CD4-positive, alpha-beta memory T cell (primary cell): ENCODE measurements at regions not wholly inside any gene's neighbourhood (a gene's known extent, or its start where the extent isn't known, plus 50 kb on each side); places are given as distances from the start of the nearest gene placed in this dataset.

Source experiments
- CTCF ChIA-PET: fragments of 350-600 bp; sonication (Branson Sonifier 250); formaldehyde crosslinking; loops from one replicate; lab custom pipeline; 2021; ENCODE audit warnings: inconsistent platforms; ENCODE audit not compliant: partially characterized antibody; lab: Charles Lee
- POLR2A ChIA-PET: fragments of 350-600 bp; sonication (Branson Sonifier 250); formaldehyde crosslinking; loops from one replicate; lab custom pipeline; 2021; ENCODE audit not compliant: partially characterized antibody; lab: Charles Lee
- DNase-seq, 5 donors: peaks; one replicate each; pipeline versions ENCODE4 v3.0.0 to v3.0.0-alpha.2; 2020 to 2022; ENCODE audit warnings: mixed read lengths in 1 of 5
- H3K27ac ChIP-seq: one replicate; pipeline ENCODE4 v1.7.0; 2013; ENCODE audit warnings: low read depth, low read length
- H3K27me3 ChIP-seq: 2 replicates; pipeline ENCODE4 v1.7.0; 2013; ENCODE audit warnings: mild to moderate bottlenecking, low read length, moderate library complexity; ENCODE audit not compliant: insufficient read depth
- H3K36me3 ChIP-seq: 2 replicates; pipeline ENCODE4 v1.7.0; 2013; ENCODE audit warnings: mild to moderate bottlenecking, low read length, moderate library complexity; ENCODE audit not compliant: insufficient read depth
- H3K4me1 ChIP-seq: 2 replicates; pipeline ENCODE4 v1.7.0; 2013; ENCODE audit warnings: mild to moderate bottlenecking, low read length, moderate library complexity; ENCODE audit not compliant: insufficient read depth
- H3K4me3 ChIP-seq, 2 donors: one replicate each; pipeline ENCODE4 v1.7.0; 2013; ENCODE audit warnings: low read length in 2 of 2, mild to moderate bottlenecking in 1 of 2
- H3K9me3 ChIP-seq, 2 donors: one replicate each; pipeline ENCODE4 v1.7.0; 2013; ENCODE audit warnings: low read length in 2 of 2, control low read depth in 1 of 2; ENCODE audit not compliant: control insufficient read depth in 1 of 2
- H3K27ac Mint-ChIP-seq, 7 donors: one replicate each; pipeline ENCODE4 v1.8.0; 2020 to 2021; ENCODE audit warnings: mixed read lengths in 7 of 7, mild to moderate bottlenecking in 6 of 7, inconsistent platforms in 3 of 7, moderate library complexity in 3 of 7
- H3K27me3 Mint-ChIP-seq, 2 donors: one replicate each; pipeline ENCODE4 v1.8.0; 2020 to 2021; ENCODE audit warnings: mixed read lengths in 2 of 2
- H3K36me3 Mint-ChIP-seq, 2 donors: one replicate each; pipeline ENCODE4 v1.8.0; 2020 to 2021; ENCODE audit warnings: mixed read lengths in 2 of 2, inconsistent platforms in 1 of 2, mild to moderate bottlenecking in 1 of 2
- H3K4me1 Mint-ChIP-seq, 4 donors: one replicate each; pipeline ENCODE4 v1.8.0; 2020 to 2021; ENCODE audit warnings: mixed read lengths in 4 of 4, mild to moderate bottlenecking in 1 of 4
- H3K4me3 Mint-ChIP-seq, 8 donors: one replicate each; pipeline ENCODE4 v1.8.0; 2020 to 2021; ENCODE audit warnings: mixed read lengths in 8 of 8, mild to moderate bottlenecking in 7 of 8, moderate library complexity in 6 of 8, inconsistent platforms in 3 of 8
- H3K9me3 Mint-ChIP-seq, 8 donors: one replicate each; pipeline ENCODE4 v1.8.0; 2020 to 2021; ENCODE audit warnings: mixed read lengths in 8 of 8, mild to moderate bottlenecking in 5 of 8, inconsistent platforms in 3 of 8, moderate library complexity in 1 of 8
- intact Hi-C: fragments of 100-400 bp; cut with micrococcal nuclease; formaldehyde crosslinking; loops from one replicate; pipeline ENCODE4 v1.15.1; 2023

DNA sequence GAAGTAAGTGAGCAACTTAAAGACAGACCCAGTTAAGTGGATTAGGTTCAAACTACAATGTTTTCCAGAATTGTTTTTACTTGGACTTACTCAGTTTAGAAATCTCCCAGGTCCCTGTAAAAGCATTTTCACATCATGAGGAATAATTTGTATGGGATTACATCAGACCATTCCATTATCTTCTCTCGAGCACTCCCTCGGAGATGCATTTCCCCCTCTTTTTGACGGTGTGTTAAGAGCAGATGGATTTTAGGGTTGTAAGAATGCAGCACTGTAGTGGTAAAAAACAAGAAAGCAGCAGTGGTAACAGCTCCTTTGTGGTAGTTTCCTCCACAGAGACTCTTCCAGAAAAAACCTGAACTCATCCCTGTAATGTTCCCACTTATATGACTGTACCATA is 488.4 kb downstream of the BCAT1 start:
- Histone ChIP-seq H3K36me3 (no peaks in the 10 kb centered on the region), H3K9me3 (no peaks in the 10 kb centered on the region), H3K4me3 (no peak overlapping the region), H3K27me3 (no peaks in the 10 kb centered on the region), H3K4me1 (no peaks in the 10 kb centered on the region), H3K27ac (no peak overlapping the region)
- CTCF ChIA-PET: no interaction called here
- DNase-seq: no peak
- peaks cover 0 to 4% (median 0%) of the 10 kb centered on the region in 8 donors for H3K9me3 Mint-ChIP-seq
- intact Hi-C loops: no loop called here
- H3K4me1 Mint-ChIP-seq: no peaks in the 10 kb centered on the region
- POLR2A ChIA-PET: no interaction called here
- H3K4me3 Mint-ChIP-seq: no peak overlapping the region
- H3K27me3 Mint-ChIP-seq: no peaks in the 10 kb centered on the region
- no peaks in the 10 kb centered on the region for H3K36me3 Mint-ChIP-seq
- no peak overlapping the region for H3K27ac Mint-ChIP-seq

DNA sequence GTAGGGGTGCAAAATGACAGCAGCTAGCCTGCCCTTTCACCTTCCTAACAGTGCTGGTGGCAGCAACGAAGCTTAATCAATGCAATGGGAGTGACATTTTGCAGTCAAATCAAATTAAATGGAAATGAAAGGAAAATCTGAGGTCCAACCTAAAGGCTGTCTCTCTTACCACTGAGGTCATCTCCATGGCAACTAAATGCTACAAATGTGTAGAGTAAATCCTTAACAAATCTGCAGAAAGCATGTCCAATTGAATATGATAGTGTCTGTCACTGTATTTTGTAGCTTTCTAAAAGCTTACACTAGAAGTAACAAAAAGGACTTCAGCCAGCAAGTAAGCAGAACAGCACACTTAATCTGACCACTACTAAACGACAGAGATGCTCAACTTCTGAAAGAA is 488.8 kb downstream of the BCAT1 start:
- Histone ChIP-seq H3K27ac (no peak overlapping the region), H3K9me3 (no peaks in the 10 kb centered on the region), H3K4me3 (no peak overlapping the region), H3K27me3 (no peaks in the 10 kb centered on the region), H3K36me3 (no peaks in the 10 kb centered on the region), H3K4me1 (no peaks in the 10 kb centered on the region)
- Mint-ChIP-seq H3K9me3 (peaks cover 0 to 4% (median 0%) of the 10 kb centered on the region in 8 donors), H3K4me3 (no peak overlapping the region), H3K27me3 (no peaks in the 10 kb centered on the region), H3K27ac (no peak overlapping the region), H3K4me1 (no peaks in the 10 kb centered on the region), H3K36me3 (no peaks in the 10 kb centered on the region)
- intact Hi-C loops: no loop called here
- ChIA-PET CTCF (no interaction called here), POLR2A (no interaction called here)
- DNase-seq: no peak

DNA sequence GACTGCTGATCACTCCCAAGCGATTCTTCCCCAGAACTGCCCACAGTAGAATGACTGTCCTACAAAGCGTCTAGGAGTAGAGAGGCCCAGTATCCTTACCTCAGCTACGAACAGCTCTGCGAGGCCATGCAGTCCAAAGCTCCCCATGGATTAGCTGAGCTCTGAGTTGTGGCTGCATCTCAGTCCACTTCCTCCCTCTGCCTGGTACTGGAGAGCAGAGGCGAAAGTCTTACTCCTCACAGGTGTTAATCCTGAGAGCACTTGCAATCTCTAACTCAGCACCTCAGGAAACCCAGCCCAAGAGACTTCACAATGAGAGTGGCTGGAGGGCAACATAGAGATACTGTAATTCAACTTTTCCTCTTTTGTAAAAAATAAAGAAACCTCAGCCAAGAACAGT is 493.1 kb downstream of the BCAT1 start:
- no peak overlapping the region for H3K4me3 ChIP-seq
- no peaks in the 10 kb centered on the region for H3K36me3 ChIP-seq
- DNase-seq: peak in 1 of 5 donors; percentile 29
- Mint-ChIP-seq H3K4me1 (no peaks in the 10 kb centered on the region), H3K9me3 (no peaks in the 10 kb centered on the region), H3K4me3 (no peak overlapping the region), H3K27ac (no peak overlapping the region), H3K36me3 (no peaks in the 10 kb centered on the region), H3K27me3 (no peaks in the 10 kb centered on the region)
- no peaks in the 10 kb centered on the region for H3K4me1 ChIP-seq
- CTCF ChIA-PET: no interaction called here
- H3K27me3 ChIP-seq: no peaks in the 10 kb centered on the region
- intact Hi-C loops: no loop called here
- H3K9me3 ChIP-seq: no peaks in the 10 kb centered on the region
- POLR2A ChIA-PET: no interaction called here
- no peak overlapping the region for H3K27ac ChIP-seq

DNA sequence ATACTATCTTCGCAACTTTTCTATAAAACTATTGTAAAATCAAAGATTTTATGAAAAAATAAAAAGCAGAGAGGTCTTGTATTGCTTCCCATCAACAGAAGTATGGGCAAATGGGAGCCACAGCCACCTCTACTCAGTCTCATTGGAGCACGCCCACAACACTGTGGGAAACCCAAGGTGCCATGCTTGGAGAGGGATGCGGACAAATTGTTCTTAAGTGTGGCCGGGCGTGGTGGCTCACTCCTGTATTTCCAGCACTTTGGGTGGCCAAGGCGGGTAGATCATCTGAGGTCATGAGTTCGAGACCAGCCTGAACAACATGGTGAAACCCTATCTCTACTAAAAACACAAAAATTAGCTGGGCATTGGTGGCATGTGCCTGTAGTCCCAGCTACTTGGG is 498.2 kb upstream of the SOX5 start:
- H3K27ac Mint-ChIP-seq: no peak overlapping the region

DNA sequence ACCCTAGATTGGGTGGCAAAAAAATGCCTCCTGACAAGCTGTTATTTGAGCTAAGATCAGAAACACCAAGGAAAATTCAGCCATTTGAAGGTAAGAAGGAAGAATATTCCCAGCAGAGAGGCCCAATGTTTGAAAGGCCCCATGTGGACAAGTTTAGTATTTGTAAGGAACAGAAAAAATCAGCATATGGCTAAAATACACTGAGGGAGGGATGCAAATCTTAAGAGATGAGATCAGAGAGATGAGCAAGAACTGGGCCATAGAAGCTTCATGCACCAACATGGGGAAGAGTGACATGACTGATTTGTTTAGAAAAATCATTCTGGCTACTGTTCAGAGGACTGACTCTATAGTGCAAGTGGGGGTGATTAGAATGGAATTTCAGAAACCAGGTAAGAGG is 496.8 kb upstream of the SOX5 start:
- Histone ChIP-seq H3K36me3 (no peaks in the 10 kb centered on the region), H3K4me3 (no peak overlapping the region), H3K9me3 (no peaks in the 10 kb centered on the region), H3K27me3 (no peaks in the 10 kb centered on the region), H3K27ac (no peak overlapping the region), H3K4me1 (no peaks in the 10 kb centered on the region)
- intact Hi-C loops: no loop called here
- Mint-ChIP-seq H3K27ac (no peak overlapping the region), H3K4me1 (no peaks in the 10 kb centered on the region), H3K36me3 (no peaks in the 10 kb centered on the region), H3K4me3 (no peak overlapping the region), H3K9me3 (no peaks in the 10 kb centered on the region), H3K27me3 (no peaks in the 10 kb centered on the region)
- ChIA-PET CTCF (no interaction called here), POLR2A (no interaction called here)
- DNase-seq: no peak

More for the DNA sequence above, 498.2 kb upstream of the SOX5 start:
- H3K27ac ChIP-seq: no peak overlapping the region
- CTCF ChIA-PET: no interaction called here
- H3K36me3 ChIP-seq: no peaks in the 10 kb centered on the region
- Mint-ChIP-seq H3K4me1 (no peaks in the 10 kb centered on the region), H3K36me3 (no peaks in the 10 kb centered on the region), H3K9me3 (no peaks in the 10 kb centered on the region), H3K27me3 (no peaks in the 10 kb centered on the region), H3K4me3 (no peak overlapping the region)
- no peaks in the 10 kb centered on the region for H3K9me3 ChIP-seq
- no peak overlapping the region for H3K4me3 ChIP-seq
- POLR2A ChIA-PET: no interaction called here
- intact Hi-C loops: no loop called here
- H3K4me1 ChIP-seq: no peaks in the 10 kb centered on the region
- no peak for DNase-seq
- no peaks in the 10 kb centered on the region for H3K27me3 ChIP-seq

DNA sequence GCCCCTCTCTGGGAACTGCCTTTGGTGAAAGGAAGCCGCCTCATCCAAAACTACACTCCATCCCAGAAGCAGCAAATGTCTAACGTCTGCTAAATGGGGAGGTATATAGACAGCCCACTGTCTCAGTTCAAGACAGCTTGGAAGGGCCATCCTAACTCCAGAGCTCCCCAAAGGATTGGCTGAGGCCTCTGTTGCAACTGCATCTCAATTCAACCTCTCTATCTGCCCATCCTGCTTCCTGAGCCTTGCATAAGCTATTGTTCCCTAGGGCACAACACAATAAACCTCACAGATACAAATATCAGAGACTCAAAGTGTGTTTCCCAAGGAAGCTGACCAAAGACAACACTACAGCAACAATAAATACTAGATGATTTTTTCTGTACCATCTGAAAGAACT is 495.2 kb upstream of the SOX5 start:
- Mint-ChIP-seq H3K27me3 (no peaks in the 10 kb centered on the region), H3K36me3 (no peaks in the 10 kb centered on the region), H3K27ac (no peak overlapping the region), H3K9me3 (peaks cover 0 to 2% (median 0%) of the 10 kb centered on the region in 8 donors), H3K4me3 (no peak overlapping the region), H3K4me1 (no peaks in the 10 kb centered on the region)
- H3K4me1 ChIP-seq: no peaks in the 10 kb centered on the region
- ChIA-PET CTCF (no interaction called here), POLR2A (interaction anchor here (0.7 kb wide), 1 partner anchor 111 kb away, joined by 3 read pairs; no protein-coding TSS in a partner anchor)
- H3K4me3 ChIP-seq: no peak overlapping the region
- H3K9me3 ChIP-seq: no peaks in the 10 kb centered on the region
- no peaks in the 10 kb centered on the region for H3K36me3 ChIP-seq
- H3K27ac ChIP-seq: no peak overlapping the region
- DNase-seq: no peak
- intact Hi-C loops: no loop called here
- H3K27me3 ChIP-seq: no peaks in the 10 kb centered on the region

DNA sequence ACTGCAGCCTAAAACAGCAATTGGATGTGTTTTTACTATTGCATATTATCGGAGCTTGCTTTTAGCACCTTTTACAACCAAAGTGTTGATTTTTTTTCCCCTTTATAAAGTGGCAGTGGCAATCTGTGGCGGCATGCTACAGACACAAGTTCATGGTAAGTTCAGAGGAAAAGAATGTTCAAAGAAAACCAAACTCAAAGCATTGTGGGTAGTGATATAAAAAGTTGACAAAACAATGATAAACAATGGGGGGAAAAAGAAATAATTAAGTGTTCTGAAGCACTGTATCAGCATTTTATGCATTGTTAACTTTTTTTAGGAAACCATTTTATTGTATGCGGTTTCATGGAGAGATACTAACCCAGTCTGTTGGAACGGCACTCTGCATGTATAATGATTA is 492.0 kb upstream of the SOX5 start:
- CTCF ChIA-PET: no interaction called here
- no peak overlapping the region for H3K4me3 ChIP-seq
- Mint-ChIP-seq H3K27me3 (no peaks in the 10 kb centered on the region), H3K4me3 (no peak overlapping the region), H3K9me3 (peaks cover 0 to 3% (median 0%) of the 10 kb centered on the region in 8 donors), H3K27ac (no peak overlapping the region), H3K36me3 (no peaks in the 10 kb centered on the region), H3K4me1 (no peaks in the 10 kb centered on the region)
- no peaks in the 10 kb centered on the region for H3K4me1 ChIP-seq
- POLR2A ChIA-PET: no interaction called here
- no peak overlapping the region for H3K27ac ChIP-seq
- intact Hi-C loops: no loop called here
- H3K27me3 ChIP-seq: no peaks in the 10 kb centered on the region
- DNase-seq: no peak
- no peaks in the 10 kb centered on the region for H3K36me3 ChIP-seq
- no peaks in the 10 kb centered on the region for H3K9me3 ChIP-seq

DNA sequence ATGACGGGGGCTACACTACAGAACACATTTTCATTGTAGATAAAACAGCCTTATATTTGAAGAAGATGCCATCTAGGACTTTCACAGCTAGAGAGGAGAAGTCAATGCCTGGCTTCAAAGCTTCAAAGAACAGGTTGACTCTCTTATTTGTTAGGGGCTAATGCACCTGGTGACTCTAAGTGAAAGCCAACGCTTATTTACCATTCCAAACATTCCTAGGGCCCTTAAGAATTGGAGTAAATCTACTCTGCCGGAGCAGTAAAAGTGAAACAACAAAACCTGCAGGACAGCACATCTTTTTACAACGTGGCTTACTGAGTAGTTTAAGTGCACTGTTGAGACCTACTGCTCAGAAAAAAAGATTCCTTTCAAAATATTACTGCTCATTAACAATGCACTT is 487.2 kb upstream of the SOX5 start:
- Histone ChIP-seq H3K4me1 (no peaks in the 10 kb centered on the region), H3K27me3 (no peaks in the 10 kb centered on the region), H3K9me3 (no peaks in the 10 kb centered on the region), H3K4me3 (no peak overlapping the region), H3K36me3 (no peaks in the 10 kb centered on the region), H3K27ac (no peak overlapping the region)
- ChIA-PET POLR2A (no interaction called here), CTCF (no interaction called here)
- intact Hi-C loops: no loop called here
- Mint-ChIP-seq H3K27me3 (no peaks in the 10 kb centered on the region), H3K4me3 (no peak overlapping the region), H3K4me1 (no peaks in the 10 kb centered on the region), H3K27ac (no peak overlapping the region), H3K9me3 (peaks cover 0 to 8% (median under 1%) of the 10 kb centered on the region in 8 donors), H3K36me3 (no peaks in the 10 kb centered on the region)
- DNase-seq: no peak
